Panc1 (cell line): ENCODE measurements at regions not wholly inside any gene's neighbourhood (a gene's known extent, or its start where the extent isn't known, plus 50 kb on each side); places are given as distances from the start of the nearest gene placed in this dataset.
"Not testable (repeated sequence)": the region's sequence is repeated elsewhere in the genome, so short reads cannot be mapped to it uniquely, and the experiment has no call there.

Source experiments
- POLR2AphosphoS5 ChIP-seq: IDR thresholded peaks from 2 replicates; pipeline ENCODE4 v1.6.1; 2012; ENCODE audit warnings: mild to moderate bottlenecking, low read depth, low read length, moderate library complexity
- SIN3A ChIP-seq: IDR thresholded peaks from 2 replicates; pipeline ENCODE4 v1.6.1; 2012; ENCODE audit warnings: low read depth, mild to moderate bottlenecking, low read length, moderate library complexity, borderline replicate concordance; ENCODE audit not compliant: insufficient read depth
- TCF7L2 ChIP-seq: IDR thresholded peaks from 2 replicates; pipeline ENCODE4 v1.6.1; 2011; ENCODE audit warnings: mild to moderate bottlenecking, low read depth, low read length, inconsistent platforms
- TF ChIP-seq, protein P1 (sequence below): fragments of 450-650 bp; IDR thresholded peaks from 2 replicates; pipeline ENCODE4 v1.5.1; 2017; ENCODE audit warnings: mild to moderate bottlenecking

DNA sequence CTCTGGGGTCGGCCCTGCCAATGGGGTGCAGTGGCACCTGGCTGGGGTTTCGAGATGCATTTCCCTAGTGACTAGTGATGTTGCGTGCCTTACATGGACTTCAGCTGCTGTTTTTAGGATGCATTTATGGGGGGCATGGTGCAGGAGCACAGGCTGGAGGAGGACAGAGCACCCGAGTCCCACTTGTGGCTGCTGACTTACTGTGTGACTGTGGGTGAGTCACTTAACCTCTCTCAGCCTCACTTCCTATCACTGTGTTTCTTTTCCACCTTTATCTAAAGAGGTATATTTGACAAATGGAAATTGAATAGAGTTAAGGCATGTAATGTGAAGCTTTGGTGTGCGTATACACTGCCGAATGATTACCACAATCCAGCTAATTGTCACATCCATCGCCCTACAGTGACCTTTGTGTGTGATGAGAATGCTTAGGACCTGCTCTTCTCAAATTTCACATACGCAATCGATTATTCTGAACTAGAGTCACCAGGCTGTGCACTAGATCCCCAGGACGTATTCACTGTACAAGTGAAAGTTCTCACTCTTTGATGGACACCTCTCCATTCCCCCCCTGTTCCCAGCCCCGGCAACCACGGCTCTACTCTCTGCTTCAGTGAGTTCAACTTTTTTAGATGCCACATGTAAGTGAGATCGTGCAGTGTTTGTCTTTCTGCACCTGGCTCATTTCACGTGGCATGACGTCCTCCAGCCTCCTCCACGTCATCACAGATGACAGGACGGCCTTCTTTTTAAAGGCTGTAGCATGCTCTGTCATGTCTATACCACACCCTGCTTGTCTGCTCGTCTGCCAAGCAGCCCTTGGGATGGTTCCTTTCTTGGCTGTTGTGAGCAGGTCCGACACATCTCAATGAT is 202.3 kb downstream of the NPIPB11 start:
- TF ChIP-seq, protein P1, sequence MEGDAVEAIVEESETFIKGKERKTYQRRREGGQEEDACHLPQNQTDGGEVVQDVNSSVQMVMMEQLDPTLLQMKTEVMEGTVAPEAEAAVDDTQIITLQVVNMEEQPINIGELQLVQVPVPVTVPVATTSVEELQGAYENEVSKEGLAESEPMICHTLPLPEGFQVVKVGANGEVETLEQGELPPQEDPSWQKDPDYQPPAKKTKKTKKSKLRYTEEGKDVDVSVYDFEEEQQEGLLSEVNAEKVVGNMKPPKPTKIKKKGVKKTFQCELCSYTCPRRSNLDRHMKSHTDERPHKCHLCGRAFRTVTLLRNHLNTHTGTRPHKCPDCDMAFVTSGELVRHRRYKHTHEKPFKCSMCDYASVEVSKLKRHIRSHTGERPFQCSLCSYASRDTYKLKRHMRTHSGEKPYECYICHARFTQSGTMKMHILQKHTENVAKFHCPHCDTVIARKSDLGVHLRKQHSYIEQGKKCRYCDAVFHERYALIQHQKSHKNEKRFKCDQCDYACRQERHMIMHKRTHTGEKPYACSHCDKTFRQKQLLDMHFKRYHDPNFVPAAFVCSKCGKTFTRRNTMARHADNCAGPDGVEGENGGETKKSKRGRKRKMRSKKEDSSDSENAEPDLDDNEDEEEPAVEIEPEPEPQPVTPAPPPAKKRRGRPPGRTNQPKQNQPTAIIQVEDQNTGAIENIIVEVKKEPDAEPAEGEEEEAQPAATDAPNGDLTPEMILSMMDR = not testable (repeated sequence)
- TF ChIP-seq POLR2AphosphoS5, SIN3A, TCF7L2: not testable (repeated sequence)
